ENCODE measurements at regions not wholly inside any gene's neighbourhood (a gene's known extent, or its start where the extent isn't known, plus 50 kb on each side); places are given as distances from the start of the nearest gene placed in this dataset.

DNA sequence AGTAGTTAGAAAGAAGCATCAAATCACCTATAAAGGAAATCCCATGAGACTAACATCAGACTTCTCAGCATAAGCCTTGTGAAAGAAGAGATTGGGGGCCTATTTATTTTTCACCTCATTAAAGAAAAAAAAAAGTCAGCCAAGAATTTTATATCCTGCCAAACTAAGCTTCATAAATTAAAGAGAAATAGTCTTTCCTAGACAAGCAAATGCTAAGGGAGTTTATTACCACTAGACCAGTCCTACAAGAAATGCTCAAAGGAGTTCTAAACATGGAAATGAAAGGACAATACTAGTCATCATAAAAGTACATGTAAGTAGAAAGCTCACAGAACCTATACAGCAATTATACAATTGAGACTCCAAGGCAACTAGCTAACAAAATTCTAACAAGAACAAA lies 96.5 kb upstream of the OLIG3 start:
- Histone ChIP-seq H3K56ac (replicated peaks; ENCODE audit: insufficient read length, low read depth, low read length) (no peak overlapping the region), H4K91ac (replicated peaks; ENCODE audit: insufficient read length, low read length) (no peak overlapping the region), H3K27me3 (replicated peaks in 1 of 4; ENCODE audit: control insufficient read depth in 3 of 4, extremely low read depth in 1 of 4, insufficient read depth in 3 of 4, low read length in 3 of 4) (no peaks in the 10 kb centered on the region; a peak in 1 of 7 replicates), H3K27ac (ENCODE audit: low read depth, low read length) (no peak overlapping the region), H3K4me3 (ENCODE audit: extremely low read depth in 1 of 4, insufficient read depth in 2 of 4, low read depth in 3 of 4, low read length in 4 of 4) (no peak overlapping the region), H3K36me3 (ENCODE audit: control insufficient read depth in 2 of 4, insufficient read depth in 4 of 4, low read length in 3 of 4) (no peaks in the 10 kb centered on the region), H3K23ac (ENCODE audit: insufficient read length) (no peak overlapping the region), H2BK5ac (ENCODE audit: low read depth, low read length) (no peak overlapping the region), H3K23me2 (ENCODE audit: low read depth, low read length) (no peaks in the 10 kb centered on the region), H3K79me1 (ENCODE audit: low read depth, low read length) (no peaks in the 10 kb centered on the region), H3K79me2 (ENCODE audit: control insufficient read depth in 1 of 2, insufficient read depth in 2 of 2, low read length in 2 of 2) (no peaks in the 10 kb centered on the region), H3K9me3 (ENCODE audit: insufficient read depth in 2 of 2, low read depth in 1 of 2, low read length in 1 of 2) (no peaks in the 10 kb centered on the region), H3K18ac (ENCODE audit: extremely low read depth, low read length) (no peak overlapping the region), H2BK20ac (ENCODE audit: low read length) (no peak overlapping the region), H3K4ac (replicated peaks; ENCODE audit: insufficient read length, low read depth, low read length) (no peak overlapping the region), H4K5ac (ENCODE audit: insufficient read length, low read depth, low read length) (no peak overlapping the region), H3K9ac (replicated peaks in 1 of 4; ENCODE audit: extremely low read depth in 1 of 4, low read depth in 3 of 4, low read length in 3 of 4) (no peak overlapping the region), H2BK120ac (replicated peaks; ENCODE audit: low read depth, low read length) (no peak overlapping the region), H2BK15ac (ENCODE audit: low read length) (no peak overlapping the region), H2AK5ac (ENCODE audit: low read depth, low read length) (no peak overlapping the region), H3K14ac (ENCODE audit: insufficient read length) (no peak overlapping the region), H4K8ac (ENCODE audit: extremely low read depth, insufficient read depth, low read length) (no peak overlapping the region), H2BK12ac (ENCODE audit: low read depth, low read length) (no peak overlapping the region), H2AFZ (ENCODE audit: low read length) (no peak overlapping the region), H4K20me1 (replicated peaks in 1 of 2; ENCODE audit: control insufficient read depth in 1 of 2, insufficient read depth in 2 of 2, low read length in 2 of 2) (no peaks in the 10 kb centered on the region), H3K4me1 (replicated peaks in 1 of 4; ENCODE audit: control insufficient read depth in 3 of 4, insufficient read depth in 4 of 4, low read length in 3 of 4) (peaks cover 0 to 6% (median 4%) of the 10 kb centered on the region in 4 experiments; a peak in 4 of 7 replicates), H3K4me2 (ENCODE audit: insufficient read depth in 1 of 2, low read depth in 2 of 2, low read length in 2 of 2) (no peak overlapping the region)
- DNase-seq (ENCODE audit: low read depth in 1 of 2, low spot score in 2 of 2) (no peak), FAIRE-seq (no peak)
- ChIA-PET CTCF (ENCODE audit: partially characterized antibody) (interaction anchor here (0.8 to 7.7 kb wide), 18 partner anchors 11 to 658 kb away, joined by 3 to 102 read pairs (median 36); partner anchors contain the start of gene OLIG3), POLR2A (ENCODE audit: partially characterized antibody) (no interaction called here)
- TF ChIP-seq MAFK (IDR thresholded peaks at IDR 0.05; ENCODE audit: low read depth, low read length): no peak
- no peak for TF ChIP-seq CEBPB (IDR thresholded peaks at IDR 0.05; ENCODE audit: low read depth, low read length)
- TF ChIP-seq SAP30 (IDR thresholded peaks at IDR 0.05; ENCODE audit: insufficient read depth, insufficient replicate concordance, low read length): no peak
- no peak for TF ChIP-seq RXRA (IDR thresholded peaks at IDR 0.05; ENCODE audit: insufficient read depth, low read depth, low read length)
- TF ChIP-seq TEAD4 (IDR thresholded peaks at IDR 0.05; ENCODE audit: low read depth, low read length): no peak
- no peak for TF ChIP-seq RFX5 (IDR thresholded peaks at IDR 0.05; ENCODE audit: borderline replicate concordance, low read depth, low read length)
- TF ChIP-seq EP300 (IDR thresholded peaks at IDR 0.05; ENCODE audit: borderline replicate concordance in 1 of 2, low read depth in 2 of 2, low read length in 2 of 2): no peak
- TF ChIP-seq, protein P1, sequence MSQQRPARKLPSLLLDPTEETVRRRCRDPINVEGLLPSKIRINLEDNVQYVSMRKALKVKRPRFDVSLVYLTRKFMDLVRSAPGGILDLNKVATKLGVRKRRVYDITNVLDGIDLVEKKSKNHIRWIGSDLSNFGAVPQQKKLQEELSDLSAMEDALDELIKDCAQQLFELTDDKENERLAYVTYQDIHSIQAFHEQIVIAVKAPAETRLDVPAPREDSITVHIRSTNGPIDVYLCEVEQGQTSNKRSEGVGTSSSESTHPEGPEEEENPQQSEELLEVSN (IDR thresholded peaks at IDR 0.05): no peak
- no peak for TF ChIP-seq CREB1 (IDR thresholded peaks at IDR 0.05)
- TF ChIP-seq KDM1A (IDR thresholded peaks at IDR 0.05; ENCODE audit: borderline replicate concordance, low read length): no peak
- no peak for TF ChIP-seq SIX5 (IDR thresholded peaks at IDR 0.05; ENCODE audit: low read depth, low read length)
- TF ChIP-seq PHF8 (conservative IDR thresholded peaks at IDR 0.05; ENCODE audit: low read depth, low read length): no peak
- no peak for TF ChIP-seq KDM5A (IDR thresholded peaks at IDR 0.05; ENCODE audit: low read length)
- TF ChIP-seq ATF2 (IDR thresholded peaks at IDR 0.05; ENCODE audit: low read length): no peak

Measured in H1 (cell line).